Liver (tissue), 3 donors: ENCODE measurements at regions not wholly inside any gene's neighbourhood (a gene's known extent, or its start where the extent isn't known, plus 50 kb on each side); places are given as distances from the start of the nearest gene placed in this dataset.

Experiments
- EGR1 ChIP-seq, 2 donors: IDR thresholded peaks; 2 replicates each; pipeline ENCODE4 v1.6.1; 2016 to 2018; ENCODE audit warnings: antibody characterized with exemption in 2 of 2, low read depth in 2 of 2
- FOXA1 ChIP-seq: IDR thresholded peaks from 2 replicates; pipeline ENCODE4 v1.6.1; 2016; ENCODE audit warnings: antibody characterized with exemption
- GABPA ChIP-seq, 2 donors: IDR thresholded peaks in 1 of 2; conservative IDR thresholded peaks in 1 of 2; 2 replicates each; pipeline ENCODE4 v1.6.1; 2016; ENCODE audit warnings: antibody characterized with exemption in 2 of 2, mild to moderate bottlenecking in 1 of 2, moderate library complexity in 1 of 2
- JUND ChIP-seq, 2 donors: IDR thresholded peaks; 2 replicates each; pipeline ENCODE4 v1.6.1; 2016; ENCODE audit warnings: antibody characterized with exemption in 2 of 2
- RAD21 ChIP-seq, 2 donors: IDR thresholded peaks; 2 replicates each; pipeline ENCODE4 v1.6.1; 2016; ENCODE audit warnings: antibody characterized with exemption in 2 of 2, mild to moderate bottlenecking in 2 of 2
- SP1 ChIP-seq: IDR thresholded peaks from 2 replicates; pipeline ENCODE4 v1.6.1; 2018; ENCODE audit warnings: antibody characterized with exemption, mild to moderate bottlenecking
- TAF1 ChIP-seq: conservative IDR thresholded peaks from 2 replicates; pipeline ENCODE4 v1.6.1; 2016; ENCODE audit warnings: antibody characterized with exemption, mild to moderate bottlenecking
- YY1 ChIP-seq: IDR thresholded peaks from 2 replicates; pipeline ENCODE4 v1.6.1; 2016; ENCODE audit warnings: antibody characterized with exemption, mild to moderate bottlenecking
- ZBTB33 ChIP-seq: IDR thresholded peaks from 2 replicates; pipeline ENCODE4 v1.6.1; 2016; ENCODE audit warnings: antibody characterized with exemption
- TF ChIP-seq, protein P1 (sequence below): fragments of 150-350 bp; IDR thresholded peaks from 2 replicates; pipeline ENCODE4 v1.5.1; 2017; ENCODE audit warnings: improper control_type of control experiment, low read depth, low read length; ENCODE audit not compliant: missing input control
- TF ChIP-seq, protein P2 (sequence below): IDR thresholded peaks from 2 replicates; pipeline ENCODE4 v1.6.1; 2016; ENCODE audit warnings: antibody characterized with exemption
- TF ChIP-seq, protein P3 (sequence below): IDR thresholded peaks from 2 replicates; pipeline ENCODE4 v1.6.1; 2016; ENCODE audit warnings: antibody characterized with exemption
- TF ChIP-seq, protein P4 (sequence below): IDR thresholded peaks from 2 replicates; pipeline ENCODE4 v1.6.1; 2016; ENCODE audit warnings: antibody characterized with exemption, mild to moderate bottlenecking
- donor health status: healthy.
- donor health status: healthy.

DNA sequence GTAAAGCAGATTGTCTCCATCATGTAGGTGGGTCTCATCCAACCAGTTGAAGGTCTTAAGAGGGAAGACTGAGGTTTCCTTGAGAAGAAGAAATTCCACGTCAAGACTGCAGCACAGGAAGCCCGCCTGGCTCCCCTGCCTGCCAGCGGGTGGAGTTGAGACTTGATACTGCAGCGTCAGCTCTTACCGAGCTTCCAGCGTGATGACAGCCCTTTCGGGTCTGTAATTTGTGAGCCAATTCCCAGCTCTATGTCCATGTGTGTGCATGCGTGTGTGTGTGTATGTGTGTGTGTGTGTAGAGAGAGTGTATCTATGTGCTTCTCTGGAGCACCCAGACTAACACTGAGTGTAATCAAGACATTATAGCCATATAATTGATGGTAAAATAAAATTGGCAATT is 379.7 kb upstream of the IRX2 start:
- TF ChIP-seq, protein P1, sequence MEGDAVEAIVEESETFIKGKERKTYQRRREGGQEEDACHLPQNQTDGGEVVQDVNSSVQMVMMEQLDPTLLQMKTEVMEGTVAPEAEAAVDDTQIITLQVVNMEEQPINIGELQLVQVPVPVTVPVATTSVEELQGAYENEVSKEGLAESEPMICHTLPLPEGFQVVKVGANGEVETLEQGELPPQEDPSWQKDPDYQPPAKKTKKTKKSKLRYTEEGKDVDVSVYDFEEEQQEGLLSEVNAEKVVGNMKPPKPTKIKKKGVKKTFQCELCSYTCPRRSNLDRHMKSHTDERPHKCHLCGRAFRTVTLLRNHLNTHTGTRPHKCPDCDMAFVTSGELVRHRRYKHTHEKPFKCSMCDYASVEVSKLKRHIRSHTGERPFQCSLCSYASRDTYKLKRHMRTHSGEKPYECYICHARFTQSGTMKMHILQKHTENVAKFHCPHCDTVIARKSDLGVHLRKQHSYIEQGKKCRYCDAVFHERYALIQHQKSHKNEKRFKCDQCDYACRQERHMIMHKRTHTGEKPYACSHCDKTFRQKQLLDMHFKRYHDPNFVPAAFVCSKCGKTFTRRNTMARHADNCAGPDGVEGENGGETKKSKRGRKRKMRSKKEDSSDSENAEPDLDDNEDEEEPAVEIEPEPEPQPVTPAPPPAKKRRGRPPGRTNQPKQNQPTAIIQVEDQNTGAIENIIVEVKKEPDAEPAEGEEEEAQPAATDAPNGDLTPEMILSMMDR, result no peak
- no peak for TF ChIP-seq ZBTB33
- TF ChIP-seq, protein P2, sequence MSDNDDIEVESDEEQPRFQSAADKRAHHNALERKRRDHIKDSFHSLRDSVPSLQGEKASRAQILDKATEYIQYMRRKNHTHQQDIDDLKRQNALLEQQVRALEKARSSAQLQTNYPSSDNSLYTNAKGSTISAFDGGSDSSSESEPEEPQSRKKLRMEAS, result no peak
- TF ChIP-seq RAD21 (IDR thresholded peaks at IDR 0.05), result no peak
- TF ChIP-seq, protein P3, sequence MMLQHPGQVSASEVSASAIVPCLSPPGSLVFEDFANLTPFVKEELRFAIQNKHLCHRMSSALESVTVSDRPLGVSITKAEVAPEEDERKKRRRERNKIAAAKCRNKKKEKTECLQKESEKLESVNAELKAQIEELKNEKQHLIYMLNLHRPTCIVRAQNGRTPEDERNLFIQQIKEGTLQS, result no peak
- TF ChIP-seq YY1, result no peak
- TF ChIP-seq TAF1, result no peak
- TF ChIP-seq, protein P4, sequence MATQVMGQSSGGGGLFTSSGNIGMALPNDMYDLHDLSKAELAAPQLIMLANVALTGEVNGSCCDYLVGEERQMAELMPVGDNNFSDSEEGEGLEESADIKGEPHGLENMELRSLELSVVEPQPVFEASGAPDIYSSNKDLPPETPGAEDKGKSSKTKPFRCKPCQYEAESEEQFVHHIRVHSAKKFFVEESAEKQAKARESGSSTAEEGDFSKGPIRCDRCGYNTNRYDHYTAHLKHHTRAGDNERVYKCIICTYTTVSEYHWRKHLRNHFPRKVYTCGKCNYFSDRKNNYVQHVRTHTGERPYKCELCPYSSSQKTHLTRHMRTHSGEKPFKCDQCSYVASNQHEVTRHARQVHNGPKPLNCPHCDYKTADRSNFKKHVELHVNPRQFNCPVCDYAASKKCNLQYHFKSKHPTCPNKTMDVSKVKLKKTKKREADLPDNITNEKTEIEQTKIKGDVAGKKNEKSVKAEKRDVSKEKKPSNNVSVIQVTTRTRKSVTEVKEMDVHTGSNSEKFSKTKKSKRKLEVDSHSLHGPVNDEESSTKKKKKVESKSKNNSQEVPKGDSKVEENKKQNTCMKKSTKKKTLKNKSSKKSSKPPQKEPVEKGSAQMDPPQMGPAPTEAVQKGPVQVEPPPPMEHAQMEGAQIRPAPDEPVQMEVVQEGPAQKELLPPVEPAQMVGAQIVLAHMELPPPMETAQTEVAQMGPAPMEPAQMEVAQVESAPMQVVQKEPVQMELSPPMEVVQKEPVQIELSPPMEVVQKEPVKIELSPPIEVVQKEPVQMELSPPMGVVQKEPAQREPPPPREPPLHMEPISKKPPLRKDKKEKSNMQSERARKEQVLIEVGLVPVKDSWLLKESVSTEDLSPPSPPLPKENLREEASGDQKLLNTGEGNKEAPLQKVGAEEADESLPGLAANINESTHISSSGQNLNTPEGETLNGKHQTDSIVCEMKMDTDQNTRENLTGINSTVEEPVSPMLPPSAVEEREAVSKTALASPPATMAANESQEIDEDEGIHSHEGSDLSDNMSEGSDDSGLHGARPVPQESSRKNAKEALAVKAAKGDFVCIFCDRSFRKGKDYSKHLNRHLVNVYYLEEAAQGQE, result no peak
- TF ChIP-seq JUND (IDR thresholded peaks at IDR 0.05), result no peak
- TF ChIP-seq SP1, result no peak
- TF ChIP-seq GABPA (IDR thresholded peaks at IDR 0.05 in 1 of 2, conservative IDR thresholded peaks at IDR 0.05 in 1 of 2), result no peak
- no peak for TF ChIP-seq FOXA1
- no peak for TF ChIP-seq EGR1 (IDR thresholded peaks at IDR 0.05; ENCODE audit: low read depth in 2 of 2)
